ENCODE measurements at regions not wholly inside any gene's neighbourhood (a gene's known extent, or its start where the extent isn't known, plus 50 kb on each side); places are given as distances from the start of the nearest gene placed in this dataset.

GRCh38 chr10:33047655-33048054, 89.6 kb upstream of the ITGB1 start:
- Histone ChIP-seq H3K9ac (ENCODE audit: insufficient read length, low read depth) (no peak overlapping the region), H3K4me1 (ENCODE audit: insufficient read depth, insufficient read length) (no peaks in the 10 kb centered on the region), H3K4me3 (ENCODE audit: insufficient read length, low read depth) (no peak overlapping the region), H3K27me3 (ENCODE audit: insufficient read depth, insufficient read length) (no peaks in the 10 kb centered on the region), H3K9me3 (ENCODE audit: insufficient read depth, low read length) (no peaks in the 10 kb centered on the region), H3K36me3 (ENCODE audit: insufficient read depth, insufficient read length, low read length) (no peaks in the 10 kb centered on the region)
- no peak for TF ChIP-seq SUZ12 (IDR thresholded peaks at IDR 0.05; ENCODE audit: extremely low read depth, insufficient read depth, insufficient read length)
- TF ChIP-seq YY1 (IDR thresholded peaks at IDR 0.05; ENCODE audit: insufficient read depth, insufficient read length), result no peak
- no peak for TF ChIP-seq ZNF274 (IDR thresholded peaks at IDR 0.05; ENCODE audit: low read depth, low read length)
- no peak for DNase-seq (ENCODE audit: low read depth, low spot score)

- no peak for TF ChIP-seq ZNF274 (IDR thresholded peaks at IDR 0.05; ENCODE audit: low read depth, low read length)
- no peak for TF ChIP-seq YY1 (IDR thresholded peaks at IDR 0.05; ENCODE audit: insufficient read depth, insufficient read length)
- no peak for TF ChIP-seq SUZ12 (IDR thresholded peaks at IDR 0.05; ENCODE audit: extremely low read depth, insufficient read depth, insufficient read length)
- no peak overlapping the region for H3K4me3 ChIP-seq (ENCODE audit: insufficient read length, low read depth)
- H3K9me3 ChIP-seq (ENCODE audit: insufficient read depth, low read length), result no peaks in the 10 kb centered on the region
- H3K4me1 ChIP-seq (ENCODE audit: insufficient read depth, insufficient read length), result no peaks in the 10 kb centered on the region
- H3K27me3 ChIP-seq (ENCODE audit: insufficient read depth, insufficient read length), result no peaks in the 10 kb centered on the region
- H3K36me3 ChIP-seq (ENCODE audit: insufficient read depth, insufficient read length, low read length), result no peaks in the 10 kb centered on the region
- DNase-seq (ENCODE audit: low read depth, low spot score), result no peak
- H3K9ac ChIP-seq (ENCODE audit: insufficient read length, low read depth), result no peak overlapping the region
Observed at GRCh38 chr10:33046792-33047191, 88.8 kb upstream of the ITGB1 start.

- H3K9ac ChIP-seq (ENCODE audit: insufficient read length, low read depth), result no peak overlapping the region
- H3K27me3 ChIP-seq (ENCODE audit: insufficient read depth, insufficient read length), result no peaks in the 10 kb centered on the region
- H3K4me1 ChIP-seq (ENCODE audit: insufficient read depth, insufficient read length), result no peaks in the 10 kb centered on the region
- TF ChIP-seq YY1 (IDR thresholded peaks at IDR 0.05; ENCODE audit: insufficient read depth, insufficient read length) (no peak), ZNF274 (IDR thresholded peaks at IDR 0.05; ENCODE audit: low read depth, low read length) (no peak), SUZ12 (IDR thresholded peaks at IDR 0.05; ENCODE audit: extremely low read depth, insufficient read depth, insufficient read length) (no peak)
- no peak for DNase-seq (ENCODE audit: low read depth, low spot score)
- H3K4me3 ChIP-seq (ENCODE audit: insufficient read length, low read depth), result no peak overlapping the region
- H3K36me3 ChIP-seq (ENCODE audit: insufficient read depth, insufficient read length, low read length), result no peaks in the 10 kb centered on the region
- H3K9me3 ChIP-seq (ENCODE audit: insufficient read depth, low read length), result no peaks in the 10 kb centered on the region
Observed at GRCh38 chr10:33045421-33045820, 87.4 kb upstream of the ITGB1 start.

- Histone ChIP-seq H3K9ac (ENCODE audit: insufficient read length, low read depth) (no peak overlapping the region), H3K36me3 (ENCODE audit: insufficient read depth, insufficient read length, low read length) (no peaks in the 10 kb centered on the region), H3K27me3 (ENCODE audit: insufficient read depth, insufficient read length) (no peaks in the 10 kb centered on the region), H3K4me3 (ENCODE audit: insufficient read length, low read depth) (no peak overlapping the region), H3K4me1 (ENCODE audit: insufficient read depth, insufficient read length) (no peaks in the 10 kb centered on the region), H3K9me3 (ENCODE audit: insufficient read depth, low read length) (peaks cover 3% of the 10 kb centered on the region; the same call in 1 of the 2 replicates)
- no peak for DNase-seq (ENCODE audit: low read depth, low spot score)
- TF ChIP-seq ZNF274 (IDR thresholded peaks at IDR 0.05; ENCODE audit: low read depth, low read length), result no peak
- TF ChIP-seq YY1 (IDR thresholded peaks at IDR 0.05; ENCODE audit: insufficient read depth, insufficient read length), result no peak
- no peak for TF ChIP-seq SUZ12 (IDR thresholded peaks at IDR 0.05; ENCODE audit: extremely low read depth, insufficient read depth, insufficient read length)
Observed at GRCh38 chr10:33042565-33042964, 84.5 kb upstream of the ITGB1 start.

DNA sequence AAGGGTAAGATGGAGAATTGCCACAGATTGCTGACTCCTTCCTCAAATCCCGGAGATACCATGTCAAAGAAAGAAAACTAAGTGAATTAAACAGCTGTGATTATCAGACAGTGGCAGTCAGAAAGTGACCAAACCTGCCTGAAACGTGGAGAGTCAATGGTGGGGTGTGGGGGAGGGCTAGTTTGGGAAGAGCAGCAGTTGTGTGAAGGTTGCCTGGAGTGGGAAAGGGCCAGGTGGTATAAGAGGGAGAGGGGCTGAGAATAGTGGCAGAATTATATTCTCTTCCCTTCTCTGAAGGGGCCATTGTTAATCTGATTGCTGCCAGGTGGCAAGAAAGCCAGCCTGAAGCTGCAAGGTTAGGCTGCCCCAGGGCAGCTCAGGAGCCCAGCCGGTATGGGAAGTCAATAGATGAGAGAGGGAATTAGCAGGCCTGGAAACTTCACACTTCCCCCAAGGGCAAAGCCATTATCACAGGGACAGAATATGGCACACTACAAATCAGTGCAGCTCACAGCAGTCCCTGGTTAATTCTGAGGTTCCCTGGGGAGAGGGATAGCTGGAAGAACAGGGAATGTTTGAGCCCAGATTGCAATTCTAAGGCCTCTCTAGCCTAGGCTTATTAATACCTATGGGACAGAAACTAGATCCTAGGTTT, 83.9 kb upstream of the ITGB1 start:
- TF ChIP-seq ZNF274 (IDR thresholded peaks at IDR 0.05; ENCODE audit: low read depth, low read length), result no peak
- TF ChIP-seq SUZ12 (IDR thresholded peaks at IDR 0.05; ENCODE audit: extremely low read depth, insufficient read depth, insufficient read length), result no peak
- no peak for TF ChIP-seq YY1 (IDR thresholded peaks at IDR 0.05; ENCODE audit: insufficient read depth, insufficient read length)
- DNase-seq (ENCODE audit: low read depth, low spot score), result peak; percentile 18

GRCh38 chr10:33040436-33040835, 82.4 kb upstream of the ITGB1 start:
- Histone ChIP-seq H3K4me3 (ENCODE audit: insufficient read length, low read depth) (no peak overlapping the region), H3K36me3 (ENCODE audit: insufficient read depth, insufficient read length, low read length) (no peaks in the 10 kb centered on the region), H3K4me1 (ENCODE audit: insufficient read depth, insufficient read length) (no peaks in the 10 kb centered on the region), H3K27me3 (ENCODE audit: insufficient read depth, insufficient read length) (no peaks in the 10 kb centered on the region), H3K9me3 (ENCODE audit: insufficient read depth, low read length) (peaks cover 9% of the 10 kb centered on the region; the same call in 1 of the 2 replicates), H3K9ac (ENCODE audit: insufficient read length, low read depth) (no peak overlapping the region)
- no peak for DNase-seq (ENCODE audit: low read depth, low spot score)
- TF ChIP-seq ZNF274 (IDR thresholded peaks at IDR 0.05; ENCODE audit: low read depth, low read length) (no peak), SUZ12 (IDR thresholded peaks at IDR 0.05; ENCODE audit: extremely low read depth, insufficient read depth, insufficient read length) (no peak), YY1 (IDR thresholded peaks at IDR 0.05; ENCODE audit: insufficient read depth, insufficient read length) (no peak)

More for the DNA sequence above, 83.9 kb upstream of the ITGB1 start:
- no peak overlapping the region for H3K9ac ChIP-seq (ENCODE audit: insufficient read length, low read depth)
- no peak overlapping the region for H3K4me3 ChIP-seq (ENCODE audit: insufficient read length, low read depth)
- H3K36me3 ChIP-seq (ENCODE audit: insufficient read depth, insufficient read length, low read length), result no peaks in the 10 kb centered on the region
- H3K9me3 ChIP-seq (ENCODE audit: insufficient read depth, low read length), result peaks cover 9% of the 10 kb centered on the region; the same call in 1 of the 2 replicates
- H3K4me1 ChIP-seq (ENCODE audit: insufficient read depth, insufficient read length), result no peaks in the 10 kb centered on the region
- no peaks in the 10 kb centered on the region for H3K27me3 ChIP-seq (ENCODE audit: insufficient read depth, insufficient read length)

DNA sequence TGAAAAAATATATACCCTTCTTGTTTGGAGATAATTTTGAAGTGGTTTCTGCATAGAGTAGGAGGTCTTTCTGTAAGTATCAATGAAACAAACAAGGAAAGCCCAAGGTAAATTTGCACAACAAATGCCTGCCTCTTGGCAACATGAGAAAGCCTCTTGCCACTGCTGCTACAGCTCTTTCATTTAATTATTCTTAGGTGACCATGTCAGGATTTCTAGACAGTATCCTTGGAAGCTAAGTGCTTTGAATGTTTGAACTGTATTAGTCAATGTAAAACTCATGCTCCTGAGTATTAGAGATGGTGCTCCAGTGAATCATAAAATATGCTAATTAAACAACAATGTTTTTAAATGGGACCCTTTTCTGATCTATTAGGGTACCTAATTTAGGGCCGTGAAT, 81.2 kb upstream of the ITGB1 start:
- Histone ChIP-seq H3K27me3 (ENCODE audit: insufficient read depth, insufficient read length) (no peaks in the 10 kb centered on the region), H3K36me3 (ENCODE audit: insufficient read depth, insufficient read length, low read length) (no peaks in the 10 kb centered on the region), H3K4me3 (ENCODE audit: insufficient read length, low read depth) (no peak overlapping the region), H3K9me3 (ENCODE audit: insufficient read depth, low read length) (peaks cover 9% of the 10 kb centered on the region; the same call in 1 of the 2 replicates), H3K4me1 (ENCODE audit: insufficient read depth, insufficient read length) (no peaks in the 10 kb centered on the region), H3K9ac (ENCODE audit: insufficient read length, low read depth) (no peak overlapping the region)
- peak; percentile 15 for DNase-seq (ENCODE audit: low read depth, low spot score)
- no peak for TF ChIP-seq SUZ12 (IDR thresholded peaks at IDR 0.05; ENCODE audit: extremely low read depth, insufficient read depth, insufficient read length)
- TF ChIP-seq ZNF274 (IDR thresholded peaks at IDR 0.05; ENCODE audit: low read depth, low read length), result no peak
- no peak for TF ChIP-seq YY1 (IDR thresholded peaks at IDR 0.05; ENCODE audit: insufficient read depth, insufficient read length)

All from NT2/D1 (cell line).